ENCODE measurements at regions not wholly inside any gene's neighbourhood (a gene's known extent, or its start where the extent isn't known, plus 50 kb on each side); places are given as distances from the start of the nearest gene placed in this dataset.
A peak's percentile ranks its signal among the peaks of the same experiment; 100 is the strongest.

DNA sequence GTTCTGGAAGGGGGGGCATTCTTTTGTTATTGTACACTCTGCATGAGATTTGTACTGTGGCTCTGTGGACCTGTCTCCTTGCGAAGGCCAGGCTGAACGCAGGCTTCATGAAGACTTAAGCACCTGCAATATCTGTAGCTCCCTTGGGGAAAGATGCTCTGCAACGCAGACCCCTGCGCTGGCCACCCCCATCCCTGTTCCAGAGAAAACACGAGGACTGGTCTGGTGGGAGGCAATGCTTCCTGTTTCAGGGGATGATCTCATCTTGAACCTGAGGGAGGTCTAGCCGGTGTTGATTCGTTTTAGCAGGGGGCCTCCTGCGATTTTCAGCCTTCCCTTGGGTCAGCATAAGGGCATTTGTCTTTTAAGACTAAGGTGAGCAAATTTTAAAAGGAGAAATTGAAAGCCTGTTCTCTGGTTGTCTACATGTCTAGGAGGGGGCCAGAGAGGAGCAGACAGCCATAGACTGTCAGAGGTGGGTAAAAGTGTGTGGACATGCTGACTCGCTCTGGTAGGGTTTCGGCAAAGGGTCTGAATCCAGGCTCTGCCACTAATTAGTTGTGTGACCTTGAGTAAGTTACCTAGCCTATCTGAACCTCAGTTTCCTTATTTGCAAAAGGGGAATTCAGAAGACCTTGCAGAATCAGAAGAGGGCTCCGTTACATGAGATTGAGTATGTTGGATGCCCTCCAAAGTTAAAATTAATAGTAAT lies 80.9 kb upstream of the RASGRF1 start:
- Histone ChIP-seq H3K4me1 (peaks cover 0 to 30% (median 9%) of the 10 kb centered on the region in 12 donors), H3K36me3 (no peaks in the 10 kb centered on the region), H3K27ac (no peak overlapping the region), H3K27me3 (peaks cover 0 to 11% (median 0%) of the 10 kb centered on the region in 9 donors), H3K9me3 (no peaks in the 10 kb centered on the region), H3K4me3 (no peak overlapping the region)
- ATAC-seq, result no peak
- intact Hi-C loops (cut with DNase I), result no loop called here
- TF ChIP-seq, protein P1, sequence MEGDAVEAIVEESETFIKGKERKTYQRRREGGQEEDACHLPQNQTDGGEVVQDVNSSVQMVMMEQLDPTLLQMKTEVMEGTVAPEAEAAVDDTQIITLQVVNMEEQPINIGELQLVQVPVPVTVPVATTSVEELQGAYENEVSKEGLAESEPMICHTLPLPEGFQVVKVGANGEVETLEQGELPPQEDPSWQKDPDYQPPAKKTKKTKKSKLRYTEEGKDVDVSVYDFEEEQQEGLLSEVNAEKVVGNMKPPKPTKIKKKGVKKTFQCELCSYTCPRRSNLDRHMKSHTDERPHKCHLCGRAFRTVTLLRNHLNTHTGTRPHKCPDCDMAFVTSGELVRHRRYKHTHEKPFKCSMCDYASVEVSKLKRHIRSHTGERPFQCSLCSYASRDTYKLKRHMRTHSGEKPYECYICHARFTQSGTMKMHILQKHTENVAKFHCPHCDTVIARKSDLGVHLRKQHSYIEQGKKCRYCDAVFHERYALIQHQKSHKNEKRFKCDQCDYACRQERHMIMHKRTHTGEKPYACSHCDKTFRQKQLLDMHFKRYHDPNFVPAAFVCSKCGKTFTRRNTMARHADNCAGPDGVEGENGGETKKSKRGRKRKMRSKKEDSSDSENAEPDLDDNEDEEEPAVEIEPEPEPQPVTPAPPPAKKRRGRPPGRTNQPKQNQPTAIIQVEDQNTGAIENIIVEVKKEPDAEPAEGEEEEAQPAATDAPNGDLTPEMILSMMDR (IDR thresholded peaks at IDR 0.05), result no peak
- no peak for TF ChIP-seq POLR2A (IDR thresholded peaks at IDR 0.05)
- WGBS, 4 donors, result 52 to 61% (median 53%) methylated on average over 11 of the region's 11 CpGs
- DNase-seq, result no peak

DNA sequence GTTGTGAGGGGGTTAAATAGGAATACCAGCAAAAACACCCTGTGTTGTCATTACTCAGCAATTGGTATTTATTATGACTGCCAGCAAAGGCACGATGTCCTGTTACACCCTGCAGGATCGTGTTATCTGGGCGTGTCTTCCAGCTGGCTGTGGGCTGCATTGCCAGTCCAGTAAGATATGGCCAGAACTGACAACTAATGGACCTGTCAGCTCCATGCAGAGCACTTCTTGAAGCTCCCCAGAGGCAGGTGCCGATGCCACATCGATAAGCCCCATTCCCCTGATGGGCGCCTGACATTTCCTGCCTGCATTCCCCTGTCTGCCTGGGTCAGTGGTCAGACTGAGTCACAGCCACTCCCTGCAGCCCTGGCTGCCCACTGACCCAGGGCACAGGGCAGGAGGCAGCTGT lies 79.7 kb upstream of the RASGRF1 start:
- Histone ChIP-seq H3K4me3 (no peak overlapping the region), H3K27me3 (peaks cover 0 to 11% (median 0%) of the 10 kb centered on the region in 9 donors), H3K4me1 (peaks cover 0 to 30% (median 9%) of the 10 kb centered on the region in 12 donors), H3K9me3 (no peaks in the 10 kb centered on the region), H3K27ac (peak overlapping the region in 6 of 12 donors; percentile 25 to 64 (median 50)), H3K36me3 (no peaks in the 10 kb centered on the region)
- intact Hi-C loops (cut with DNase I), result no loop called here
- 5 to 12% (median 9%) methylated on average over 6 of the region's 6 CpGs for WGBS, 4 donors
- ATAC-seq, result peak; percentile 78 to 83 (median 80)
- DNase-seq, result peak in 4 of 5 donors; percentile 27 to 64 (median 44)
- TF ChIP-seq, protein P1 (IDR thresholded peaks at IDR 0.05), result no peak
- no peak for TF ChIP-seq POLR2A (IDR thresholded peaks at IDR 0.05)

DNA sequence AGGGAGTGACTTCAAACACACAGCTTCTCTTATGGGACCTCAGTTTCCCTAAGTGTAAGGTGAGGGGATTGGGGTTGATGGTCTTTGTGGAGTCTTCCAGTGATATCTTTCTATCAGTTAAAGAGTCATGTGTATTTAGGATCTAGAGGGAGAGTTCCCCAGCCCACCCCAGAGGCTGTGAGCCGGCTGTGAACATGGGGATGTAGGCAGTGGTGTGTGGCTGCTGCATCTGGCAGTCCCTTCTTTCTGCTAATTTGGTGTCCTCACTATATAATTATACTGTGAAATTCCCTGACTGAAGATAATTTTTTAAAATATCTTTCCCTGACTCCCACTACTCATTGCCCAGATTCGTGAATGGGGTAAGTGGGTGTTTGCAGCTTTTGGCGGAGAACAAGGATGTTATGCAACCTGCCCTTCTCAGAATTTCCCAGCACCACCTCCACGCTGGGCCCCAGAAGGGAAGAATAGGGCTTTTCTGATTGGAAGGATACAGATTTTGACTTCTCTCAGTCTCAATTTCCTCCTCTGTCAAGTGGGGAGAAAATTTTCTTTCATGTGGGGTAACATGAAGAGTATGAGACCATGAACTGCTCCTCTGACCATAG lies 79.0 kb upstream of the RASGRF1 start:
- H3K9me3 ChIP-seq, result no peaks in the 10 kb centered on the region
- no peaks in the 10 kb centered on the region for H3K36me3 ChIP-seq
- WGBS, 4 donors, result 28 to 48% (median 35%) methylated on average over 4 of the region's 4 CpGs
- H3K4me3 ChIP-seq, result no peak overlapping the region
- H3K27ac ChIP-seq, result peak overlapping the region in 6 of 12 donors; percentile 25 to 64 (median 50)
- DNase-seq (no peak), ATAC-seq (peak in 2 of 4 donors; percentile 15 to 38)
- TF ChIP-seq, protein P1 (IDR thresholded peaks at IDR 0.05), result no peak
- TF ChIP-seq POLR2A (IDR thresholded peaks at IDR 0.05), result no peak
- H3K4me1 ChIP-seq, result peaks cover 0 to 30% (median 9%) of the 10 kb centered on the region in 12 donors
- intact Hi-C loops (cut with DNase I), result no loop called here
- peaks cover 0 to 11% (median 0%) of the 10 kb centered on the region in 9 donors for H3K27me3 ChIP-seq

DNA sequence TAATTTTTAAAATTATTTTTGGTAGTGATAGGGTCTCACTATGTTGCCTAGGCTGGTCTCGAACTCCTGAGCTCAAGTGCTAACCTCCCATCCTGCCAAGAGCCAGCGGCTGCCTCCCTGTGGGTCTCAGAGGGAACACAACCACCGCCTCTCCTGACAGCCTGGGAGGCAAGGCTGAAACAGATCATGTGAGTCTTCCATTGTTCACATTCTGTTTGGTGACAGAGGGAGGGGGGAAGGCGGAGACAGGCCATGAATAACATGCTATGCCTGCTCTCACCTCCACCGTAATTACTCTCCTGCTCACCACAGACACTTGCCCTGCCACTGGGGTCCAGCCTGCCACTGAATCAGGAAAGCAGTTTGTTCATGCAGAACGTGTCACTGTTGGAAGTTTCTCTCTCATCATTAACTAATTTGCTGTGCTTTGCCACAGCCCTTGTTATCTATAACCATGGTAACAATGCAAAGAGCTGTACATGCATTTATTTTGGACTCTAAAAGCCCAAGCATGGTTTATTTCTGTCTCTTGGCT lies 78.4 kb upstream of the RASGRF1 start:
- peak; percentile 57 to 89 (median 64) for ATAC-seq
- H3K4me1 ChIP-seq, result peaks cover 0 to 30% (median 9%) of the 10 kb centered on the region in 12 donors
- intact Hi-C loops (cut with DNase I), result no loop called here
- DNase-seq, result peak in 3 of 5 donors; percentile 34 to 61 (median 60)
- peaks cover 0 to 11% (median 0%) of the 10 kb centered on the region in 9 donors for H3K27me3 ChIP-seq
- no peaks in the 10 kb centered on the region for H3K9me3 ChIP-seq
- 15 to 20% (median 18%) methylated on average over 6 of the region's 6 CpGs for WGBS, 4 donors
- H3K36me3 ChIP-seq, result no peaks in the 10 kb centered on the region
- peak overlapping the region in 5 of 12 donors; percentile 3 to 64 (median 43) for H3K27ac ChIP-seq
- H3K4me3 ChIP-seq, result no peak overlapping the region
- TF ChIP-seq, protein P1 (IDR thresholded peaks at IDR 0.05), result peak in 3 of 12 donors; percentile 21 to 44 (median 36)
- TF ChIP-seq POLR2A (IDR thresholded peaks at IDR 0.05), result no peak

All from heart left ventricle (tissue), 16 donors.